Activated CD4-positive, alpha-beta T cell treated with anti-CD3 and anti-CD28 coated beads, Interleukin-2, Interleukin-6, amounts not matched to agents 100 ng/mL and 50 ng/mL, durations not matched to agents 16 hours and 8 hours (primary cell): ENCODE measurements at regions not wholly inside any gene's neighbourhood (a gene's known extent, or its start where the extent isn't known, plus 50 kb on each side); places are given as distances from the start of the nearest gene placed in this dataset.

ENCODE experiments used
- DNase-seq: peaks from one replicate; pipeline ENCODE4 v3.0.0-alpha.2; 2020

- DNase-seq: no peak
Observed at GRCh38 chr7:84370114-84370513, 175.5 kb upstream of the SEMA3A start.

GRCh38 chr7:84368122-84368521 is 173.5 kb upstream of the SEMA3A start:
- DNase-seq: no peak

- no peak for DNase-seq
Observed at GRCh38 chr7:84364708-84365107, 170.1 kb upstream of the SEMA3A start.

GRCh38 chr7:84363741-84364140 is 169.2 kb upstream of the SEMA3A start:
- no peak for DNase-seq

- no peak for DNase-seq
Observed at GRCh38 chr7:84362828-84363227, 168.2 kb upstream of the SEMA3A start.

GRCh38 chr7:84362360-84362759 is 167.8 kb upstream of the SEMA3A start:
- no peak for DNase-seq

- no peak for DNase-seq
Observed at GRCh38 chr7:84354866-84355265, 160.3 kb upstream of the SEMA3A start.

GRCh38 chr7:84354030-84354429 is 159.4 kb upstream of the SEMA3A start:
- DNase-seq: no peak

- DNase-seq: no peak
Observed at GRCh38 chr7:84339306-84339705, 144.7 kb upstream of the SEMA3A start.

- no peak for DNase-seq
Observed at GRCh38 chr7:84337429-84337828, 142.8 kb upstream of the SEMA3A start.

GRCh38 chr7:84336766-84337165 is 142.2 kb upstream of the SEMA3A start:
- DNase-seq: no peak

- DNase-seq: no peak
Observed at GRCh38 chr7:84336303-84336702, 141.7 kb upstream of the SEMA3A start.

- no peak for DNase-seq
Observed at GRCh38 chr7:84331616-84332015, 137.0 kb upstream of the SEMA3A start.

- no peak for DNase-seq
Observed at GRCh38 chr7:84328571-84328970, 134.0 kb upstream of the SEMA3A start.

GRCh38 chr7:84324136-84324630 is 129.6 kb upstream of the SEMA3A start:
- no peak for DNase-seq

- DNase-seq: no peak
Observed at GRCh38 chr7:84317536-84317935, 122.9 kb upstream of the SEMA3A start.

- DNase-seq: no peak
Observed at GRCh38 chr7:84314263-84314662, 119.7 kb upstream of the SEMA3A start.

- DNase-seq: no peak
Observed at GRCh38 chr7:84304407-84304806, 109.8 kb upstream of the SEMA3A start.

GRCh38 chr7:84302949-84303348 is 108.4 kb upstream of the SEMA3A start:
- DNase-seq: no peak

GRCh38 chr7:84297616-84298015 is 103.0 kb upstream of the SEMA3A start:
- DNase-seq: no peak

- DNase-seq: no peak
Observed at GRCh38 chr7:84294847-84295455, 100.4 kb upstream of the SEMA3A start.

- DNase-seq: no peak
Observed at GRCh38 chr7:84294391-84294790, 99.8 kb upstream of the SEMA3A start.

GRCh38 chr7:84291756-84292155 is 97.2 kb upstream of the SEMA3A start:
- DNase-seq: no peak

GRCh38 chr7:84283798-84284197 is 89.2 kb upstream of the SEMA3A start:
- DNase-seq: no peak

GRCh38 chr7:84281518-84281917 is 86.9 kb upstream of the SEMA3A start:
- DNase-seq: no peak
